GM21515 (cell line): ENCODE measurements at regions not wholly inside any gene's neighbourhood (a gene's known extent, or its start where the extent isn't known, plus 50 kb on each side); places are given as distances from the start of the nearest gene placed in this dataset.
"Not testable (repeated sequence)": the region's sequence is repeated elsewhere in the genome, so short reads cannot be mapped to it uniquely, and the experiment has no call there.

Source experiments
- ATAC-seq: cut with Tn5 transposase; IDR thresholded peaks from one replicate; pipeline ENCODE4 v1.9.1; 2021; ENCODE audit not compliant: unreplicated experiment

GRCh38 chr5:34420191-34420590, 235.9 kb upstream of the RAI14 start:
- ATAC-seq: not testable (repeated sequence)

- ATAC-seq: no peak
Measured at GRCh38 chr5:34436761-34437501, 219.2 kb upstream of the RAI14 start.

- ATAC-seq: no peak
Measured at GRCh38 chr5:34439601-34440000, 216.5 kb upstream of the RAI14 start.

- ATAC-seq: not testable (repeated sequence)
Measured at GRCh38 chr5:34441767-34442166, 214.4 kb upstream of the RAI14 start.

- no peak for ATAC-seq
Measured at GRCh38 chr5:34447424-34447823, 208.7 kb upstream of the RAI14 start.

GRCh38 chr5:34449639-34450038, 206.5 kb upstream of the RAI14 start:
- no peak for ATAC-seq

GRCh38 chr5:34450338-34450737, 205.8 kb upstream of the RAI14 start:
- ATAC-seq: no peak

- ATAC-seq: no peak
Measured at GRCh38 chr5:34452170-34452828, 203.8 kb upstream of the RAI14 start.

- no peak for ATAC-seq
Measured at GRCh38 chr5:34455098-34455497, 201.0 kb upstream of the RAI14 start.

GRCh38 chr5:34459908-34460307, 196.2 kb upstream of the RAI14 start:
- no peak for ATAC-seq

- ATAC-seq: no peak
Measured at GRCh38 chr5:34460496-34460895, 195.6 kb upstream of the RAI14 start.

GRCh38 chr5:34464829-34465228, 191.3 kb upstream of the RAI14 start:
- ATAC-seq: no peak

- ATAC-seq: not testable (repeated sequence)
Measured at GRCh38 chr5:34465301-34465700, 190.8 kb upstream of the RAI14 start.

GRCh38 chr5:34466519-34467388, 189.4 kb upstream of the RAI14 start:
- ATAC-seq: not testable (repeated sequence)

- ATAC-seq: no peak
Measured at GRCh38 chr5:34467436-34467835, 188.7 kb upstream of the RAI14 start.

- ATAC-seq: not testable (repeated sequence)
Measured at GRCh38 chr5:34467984-34468383, 188.1 kb upstream of the RAI14 start.

GRCh38 chr5:34469971-34470370, 186.2 kb upstream of the RAI14 start:
- ATAC-seq: no peak

GRCh38 chr5:34474573-34475021, 181.5 kb upstream of the RAI14 start:
- ATAC-seq: no peak

GRCh38 chr5:34475249-34475966, 180.7 kb upstream of the RAI14 start:
- no peak for ATAC-seq

- ATAC-seq: no peak
Measured at GRCh38 chr5:34476941-34477565, 179.1 kb upstream of the RAI14 start.
